Neural progenitor cell (in vitro differentiated cells): ENCODE measurements at regions not wholly inside any gene's neighbourhood (a gene's known extent, or its start where the extent isn't known, plus 50 kb on each side); places are given as distances from the start of the nearest gene placed in this dataset.

ENCODE experiments used
- DNase-seq: peaks from one replicate; pipeline ENCODE4 v3.0.0-alpha.2; 2016; ENCODE audit warnings: low spot score
- H2AFZ ChIP-seq: fragments of 200-600 bp; sonication (generic); replicated peaks from 2 replicates; pipeline ENCODE4 v1.6.1; 2016; ENCODE audit warnings: antibody characterized with exemption
- H3F3A ChIP-seq: fragments of 200-600 bp; sonication (generic); 2 replicates; pipeline ENCODE4 v1.6.1; 2016; ENCODE audit warnings: antibody characterized with exemption, low read depth
- H3K27ac ChIP-seq: fragments of 200-600 bp; sonication (generic); 2 replicates; pipeline ENCODE4 v1.5.1; 2016; ENCODE audit warnings: mild to moderate bottlenecking
- H3K27me3 ChIP-seq: fragments of 200-600 bp; sonication (generic); 2 replicates; pipeline ENCODE4 v1.6.1; 2016; ENCODE audit warnings: mild to moderate bottlenecking, moderate library complexity
- H3K36me3 ChIP-seq: fragments of 200-600 bp; sonication (generic); 2 replicates; pipeline ENCODE4 v1.5.1; 2016
- H3K4me1 ChIP-seq: fragments of 200-600 bp; sonication (generic); 2 replicates; pipeline ENCODE4 v1.6.1; 2016; ENCODE audit warnings: mixed run types
- H3K4me2 ChIP-seq: fragments of 200-600 bp; sonication (generic); 2 replicates; pipeline ENCODE4 v1.6.1; 2016
- H3K4me3 ChIP-seq: fragments of 200-600 bp; sonication (generic); 2 replicates; pipeline ENCODE4 v1.5.1; 2016
- H3K79me2 ChIP-seq: fragments of 200-600 bp; sonication (generic); 2 replicates; pipeline ENCODE4 v1.6.1; 2016; ENCODE audit warnings: low read depth
- H3K9ac ChIP-seq: fragments of 200-600 bp; sonication (generic); 2 replicates; pipeline ENCODE4 v1.6.1; 2016
- H3K9me3 ChIP-seq: fragments of 200-600 bp; sonication (generic); 2 replicates; pipeline ENCODE4 v1.5.1; 2016; ENCODE audit warnings: low read depth
- H4K20me1 ChIP-seq: fragments of 200-600 bp; sonication (generic); 2 replicates; pipeline ENCODE4 v1.6.1; 2016; ENCODE audit warnings: low read depth
- H3K27ac Mint-ChIP-seq: 3 replicates; pipeline ENCODE4 v1.8.0; 2021; ENCODE audit warnings: mixed read lengths
- H3K27me3 Mint-ChIP-seq: 2 replicates; pipeline ENCODE4 v1.8.0; 2022; ENCODE audit warnings: low read depth, mild to moderate bottlenecking, inconsistent platforms, moderate library complexity, mixed read lengths; ENCODE audit not compliant: insufficient read depth
- H3K36me3 Mint-ChIP-seq: 3 replicates; pipeline ENCODE4 v1.8.0; 2021; ENCODE audit warnings: mixed read lengths
- H3K4me1 Mint-ChIP-seq: 3 replicates; pipeline ENCODE4 v1.8.0; 2021; ENCODE audit warnings: mixed read lengths
- H3K4me3 Mint-ChIP-seq: 3 replicates; pipeline ENCODE4 v1.8.0; 2021; ENCODE audit warnings: mild to moderate bottlenecking, moderate library complexity, mixed read lengths
- H3K9me3 Mint-ChIP-seq: 3 replicates; pipeline ENCODE4 v1.8.0; 2020; ENCODE audit warnings: mixed read lengths
- EZH2 ChIP-seq: fragments of 200-600 bp; sonication (generic); IDR thresholded peaks from 2 replicates; pipeline ENCODE4 v1.6.1; 2017; ENCODE audit warnings: antibody characterized with exemption, mild to moderate bottlenecking, moderate library complexity
- EZH2phosphoT487 ChIP-seq: fragments of 200-600 bp; sonication (generic); IDR thresholded peaks from 2 replicates; pipeline ENCODE4 v1.6.1; 2017; ENCODE audit warnings: antibody characterized with exemption
- TF ChIP-seq, protein P1 (sequence below): fragments of 200-600 bp; sonication (generic); IDR thresholded peaks from 2 replicates; pipeline ENCODE4 v1.5.1; 2017; ENCODE audit warnings: antibody characterized with exemption, mild to moderate bottlenecking

GRCh38 chr22:47550524-47551430 lies 788.3 kb downstream of the TBC1D22A start:
- Histone ChIP-seq H3K9ac (no peak overlapping the region), H3K27me3 (no peaks in the 10 kb centered on the region), H3K4me2 (no peak overlapping the region), H3K27ac (no peak overlapping the region), H3K4me3 (no peak overlapping the region), H3F3A (no peaks in the 10 kb centered on the region), H4K20me1 (no peaks in the 10 kb centered on the region), H3K9me3 (peaks cover 10% of the 10 kb centered on the region), H3K79me2 (no peaks in the 10 kb centered on the region), H2AFZ (no peak overlapping the region), H3K4me1 (no peaks in the 10 kb centered on the region), H3K36me3 (no peaks in the 10 kb centered on the region)
- DNase-seq = no peak
- Mint-ChIP-seq H3K27me3 (no peaks in the 10 kb centered on the region), H3K9me3 (peaks cover 6% of the 10 kb centered on the region), H3K4me3 (no peak overlapping the region), H3K27ac (no peak overlapping the region), H3K4me1 (peaks cover 3% of the 10 kb centered on the region), H3K36me3 (no peaks in the 10 kb centered on the region)
- TF ChIP-seq EZH2 (no peak), EZH2phosphoT487 (no peak)
- TF ChIP-seq, protein P1, sequence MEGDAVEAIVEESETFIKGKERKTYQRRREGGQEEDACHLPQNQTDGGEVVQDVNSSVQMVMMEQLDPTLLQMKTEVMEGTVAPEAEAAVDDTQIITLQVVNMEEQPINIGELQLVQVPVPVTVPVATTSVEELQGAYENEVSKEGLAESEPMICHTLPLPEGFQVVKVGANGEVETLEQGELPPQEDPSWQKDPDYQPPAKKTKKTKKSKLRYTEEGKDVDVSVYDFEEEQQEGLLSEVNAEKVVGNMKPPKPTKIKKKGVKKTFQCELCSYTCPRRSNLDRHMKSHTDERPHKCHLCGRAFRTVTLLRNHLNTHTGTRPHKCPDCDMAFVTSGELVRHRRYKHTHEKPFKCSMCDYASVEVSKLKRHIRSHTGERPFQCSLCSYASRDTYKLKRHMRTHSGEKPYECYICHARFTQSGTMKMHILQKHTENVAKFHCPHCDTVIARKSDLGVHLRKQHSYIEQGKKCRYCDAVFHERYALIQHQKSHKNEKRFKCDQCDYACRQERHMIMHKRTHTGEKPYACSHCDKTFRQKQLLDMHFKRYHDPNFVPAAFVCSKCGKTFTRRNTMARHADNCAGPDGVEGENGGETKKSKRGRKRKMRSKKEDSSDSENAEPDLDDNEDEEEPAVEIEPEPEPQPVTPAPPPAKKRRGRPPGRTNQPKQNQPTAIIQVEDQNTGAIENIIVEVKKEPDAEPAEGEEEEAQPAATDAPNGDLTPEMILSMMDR = no peak

- no peaks in the 10 kb centered on the region for H3K36me3 Mint-ChIP-seq
- H3K27ac Mint-ChIP-seq = no peak overlapping the region
- H3K79me2 ChIP-seq = no peaks in the 10 kb centered on the region
- TF ChIP-seq, protein P1 = no peak
- TF ChIP-seq EZH2phosphoT487 = no peak
- no peak for TF ChIP-seq EZH2
- no peaks in the 10 kb centered on the region for H3F3A ChIP-seq
- H3K9me3 Mint-ChIP-seq = peaks cover 6% of the 10 kb centered on the region
- no peak for DNase-seq
- H2AFZ ChIP-seq = no peak overlapping the region
- H3K27me3 Mint-ChIP-seq = no peaks in the 10 kb centered on the region
- H3K9ac ChIP-seq = no peak overlapping the region
- no peaks in the 10 kb centered on the region for H3K4me1 ChIP-seq
- H3K9me3 ChIP-seq = peaks cover 8% of the 10 kb centered on the region
- H4K20me1 ChIP-seq = no peaks in the 10 kb centered on the region
- H3K27ac ChIP-seq = no peak overlapping the region
- no peak overlapping the region for H3K4me3 ChIP-seq
- H3K4me3 Mint-ChIP-seq = no peak overlapping the region
- no peaks in the 10 kb centered on the region for H3K36me3 ChIP-seq
- no peaks in the 10 kb centered on the region for H3K27me3 ChIP-seq
- no peak overlapping the region for H3K4me2 ChIP-seq
- peaks cover 3% of the 10 kb centered on the region for H3K4me1 Mint-ChIP-seq
Observed at GRCh38 chr22:47549741-47550340, 787.4 kb downstream of the TBC1D22A start.

DNA sequence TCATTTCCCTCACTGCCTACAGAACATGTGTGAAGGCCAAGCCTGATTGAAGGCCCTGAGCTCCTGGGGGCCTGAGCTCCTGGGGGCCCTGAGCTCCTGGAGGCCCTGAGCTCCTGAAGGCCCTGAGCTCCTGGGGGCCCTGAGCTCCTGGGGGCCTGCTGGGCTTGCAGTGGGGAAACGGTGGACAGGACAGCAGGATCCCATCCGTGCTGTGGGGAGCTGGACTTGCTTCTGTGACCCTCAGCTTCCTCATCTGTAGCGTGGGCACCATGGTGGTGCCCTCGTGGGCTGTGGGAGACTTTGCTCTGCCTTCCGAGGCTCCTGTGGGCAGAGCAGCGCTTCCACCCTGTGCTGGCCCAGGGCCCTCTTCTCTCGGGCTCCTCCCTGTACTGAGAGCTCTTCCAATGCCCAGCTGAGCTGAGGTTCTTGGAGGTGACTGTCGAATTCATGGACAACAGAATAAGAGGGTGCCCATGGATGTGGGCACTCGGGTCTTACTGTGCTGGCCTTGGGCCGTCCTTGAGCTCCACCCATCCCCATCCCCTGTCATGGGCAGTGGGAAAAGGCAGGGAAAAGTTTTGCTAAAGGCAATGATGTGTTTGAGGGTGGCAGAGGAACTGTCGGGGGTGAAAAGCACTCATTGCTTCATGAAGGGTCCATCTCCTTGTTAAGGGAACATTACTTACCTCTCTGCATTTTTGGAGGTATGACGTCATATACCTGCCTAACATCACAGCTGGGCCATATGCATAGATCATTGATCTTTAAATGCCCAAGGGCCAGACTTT lies 786.7 kb downstream of the TBC1D22A start:
- Histone ChIP-seq H3K4me1 (no peaks in the 10 kb centered on the region), H2AFZ (no peak overlapping the region), H4K20me1 (no peaks in the 10 kb centered on the region), H3K79me2 (no peaks in the 10 kb centered on the region), H3K9ac (no peak overlapping the region), H3F3A (no peaks in the 10 kb centered on the region), H3K27me3 (no peaks in the 10 kb centered on the region), H3K36me3 (no peaks in the 10 kb centered on the region), H3K4me3 (no peak overlapping the region), H3K9me3 (peaks cover 4% of the 10 kb centered on the region), H3K27ac (no peak overlapping the region), H3K4me2 (no peak overlapping the region)
- Mint-ChIP-seq H3K36me3 (no peaks in the 10 kb centered on the region), H3K4me1 (peaks cover 3% of the 10 kb centered on the region), H3K9me3 (peaks cover 6% of the 10 kb centered on the region), H3K27ac (no peak overlapping the region), H3K27me3 (no peaks in the 10 kb centered on the region), H3K4me3 (no peak overlapping the region)
- DNase-seq = no peak
- TF ChIP-seq, protein P1 = no peak
- TF ChIP-seq EZH2phosphoT487 = no peak
- TF ChIP-seq EZH2 = no peak
